Globus pallidus (tissue), 1 donor: ENCODE measurements at regions not wholly inside any gene's neighbourhood (a gene's known extent, or its start where the extent isn't known, plus 50 kb on each side); places are given as distances from the start of the nearest gene placed in this dataset.

Source experiments
- DNase-seq: peaks from one replicate; pipeline ENCODE4 v3.0.0-alpha.2; 2015; ENCODE audit warnings: low spot score

DNA sequence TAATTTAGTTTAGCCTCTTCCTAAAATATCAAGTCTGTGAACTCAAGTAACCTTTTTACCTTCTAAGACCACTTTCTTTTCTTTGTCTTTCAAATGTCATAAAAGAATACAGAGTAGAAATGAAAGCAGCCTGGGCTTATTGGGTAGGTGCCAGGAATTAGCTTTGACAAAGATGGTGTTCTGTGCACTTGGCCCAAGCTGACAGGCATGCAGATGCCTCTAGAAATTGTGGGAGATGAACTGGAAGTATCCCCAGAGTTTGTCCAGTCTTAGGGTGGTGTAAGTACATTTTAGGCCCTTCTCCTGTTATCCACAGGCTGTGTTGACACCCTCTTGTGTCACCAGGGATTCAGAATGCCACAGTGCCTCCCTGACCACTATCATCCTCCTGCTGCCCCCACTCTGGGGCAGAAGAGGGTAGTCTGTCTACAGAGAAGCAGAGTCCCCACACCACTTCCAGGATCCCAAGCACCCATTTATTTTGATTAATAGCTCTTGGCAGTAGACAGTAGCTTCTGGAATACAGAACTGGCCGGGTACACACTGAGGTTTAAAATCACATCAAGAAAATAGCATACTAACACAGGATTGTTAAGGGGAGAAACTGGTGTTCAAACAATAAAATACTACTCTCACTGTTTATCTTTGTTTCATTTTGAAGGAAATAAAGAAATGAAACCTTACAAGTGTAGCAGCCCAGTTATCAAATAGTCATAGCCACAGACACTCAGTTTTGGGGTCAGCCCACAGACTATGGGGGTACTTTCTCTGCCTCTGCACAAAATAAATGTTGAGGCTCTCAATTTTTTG lies 343.2 kb downstream of the KCNRG start:
- DNase-seq, result peak; percentile 52

- no peak for DNase-seq
These were observed 343.8 kb downstream of the KCNRG start for GRCh38 chr13:50359041-50359367.

- DNase-seq, result no peak
These were observed 344.5 kb downstream of the KCNRG start for GRCh38 chr13:50359779-50360178.

DNA sequence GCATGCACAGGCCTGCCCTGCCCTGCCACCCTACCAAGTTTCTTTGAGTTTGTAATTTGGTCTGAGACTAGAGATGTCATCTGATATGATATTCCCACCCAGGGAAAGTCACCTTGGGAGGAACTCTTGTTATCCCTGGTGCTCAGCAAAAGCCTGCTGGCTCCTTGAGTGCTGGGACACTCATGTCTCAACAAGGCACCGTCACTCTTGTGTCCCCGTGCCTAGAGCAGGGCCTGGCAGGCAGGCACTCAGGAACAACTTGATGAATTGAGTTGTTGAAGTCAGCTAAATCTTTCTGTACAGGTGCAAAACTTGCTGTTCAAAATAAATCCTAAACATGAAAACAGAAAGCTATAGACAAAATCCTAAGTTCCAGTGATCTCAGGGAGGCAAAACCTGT lies 345.4 kb downstream of the KCNRG start:
- DNase-seq, result no peak

DNA sequence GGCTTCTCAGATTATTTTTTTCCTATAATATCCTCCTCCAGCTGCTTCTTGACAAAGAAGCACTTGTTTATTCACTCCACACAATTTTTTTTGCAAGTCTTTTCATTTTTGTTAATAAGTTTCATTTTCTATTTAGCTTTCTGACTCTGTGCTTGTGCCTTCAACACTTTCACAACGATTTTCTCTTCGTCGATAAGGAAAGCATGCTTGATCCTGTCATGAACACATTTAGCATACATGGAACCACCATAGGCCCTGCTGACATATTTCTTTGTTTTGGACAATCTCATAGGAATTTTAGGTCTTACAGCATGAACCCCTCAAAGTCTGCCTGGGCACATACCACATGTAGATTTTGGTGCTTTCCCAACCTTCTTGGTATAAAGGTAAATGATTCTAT lies 346.0 kb downstream of the KCNRG start:
- no peak for DNase-seq

DNA sequence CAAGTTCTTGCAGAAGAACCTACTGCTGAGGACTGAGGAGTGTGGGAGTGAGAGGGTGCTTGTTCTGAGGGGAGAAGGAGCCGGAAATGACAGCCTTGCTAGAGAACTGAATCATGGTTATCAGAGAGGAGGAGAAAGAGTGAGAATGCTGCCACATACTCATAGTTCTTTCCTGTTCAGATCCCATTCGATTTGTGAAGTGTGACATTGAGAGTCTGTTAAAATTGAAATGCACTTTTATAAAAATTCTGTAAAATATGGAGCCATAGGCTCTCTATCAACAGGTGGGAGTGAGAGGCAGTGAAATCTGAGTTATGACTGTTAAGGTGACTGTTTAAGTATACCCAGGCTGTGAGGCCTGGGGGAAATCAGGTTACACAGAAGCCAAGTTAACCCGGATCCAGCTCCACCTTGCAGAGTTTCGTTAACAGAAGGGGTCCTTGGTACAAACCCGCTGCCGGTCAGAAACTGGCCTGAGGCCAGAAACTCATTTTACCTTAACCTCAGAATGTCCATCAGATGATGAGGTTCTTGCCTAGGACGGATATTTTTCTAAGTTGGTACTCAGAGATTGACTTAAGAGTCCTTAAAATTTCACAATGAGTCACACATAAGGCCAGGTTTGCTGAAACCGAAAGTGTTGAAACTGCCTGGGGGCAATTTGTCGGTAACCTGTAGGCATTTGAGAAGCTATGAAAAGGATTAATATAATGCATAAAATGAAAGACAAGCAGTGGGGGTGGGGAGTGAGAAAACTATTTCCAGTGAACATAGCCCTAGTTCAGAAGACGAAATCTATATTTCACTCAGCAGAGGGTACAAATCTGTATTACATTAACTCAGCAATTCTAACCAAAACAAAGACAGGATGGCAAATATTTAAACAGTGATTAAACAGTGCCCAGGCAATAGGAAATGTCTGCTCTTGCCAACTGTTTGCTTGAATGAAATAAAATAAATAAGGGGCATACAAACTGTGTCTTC lies 350.5 kb downstream of the KCNRG start:
- no peak for DNase-seq

DNA sequence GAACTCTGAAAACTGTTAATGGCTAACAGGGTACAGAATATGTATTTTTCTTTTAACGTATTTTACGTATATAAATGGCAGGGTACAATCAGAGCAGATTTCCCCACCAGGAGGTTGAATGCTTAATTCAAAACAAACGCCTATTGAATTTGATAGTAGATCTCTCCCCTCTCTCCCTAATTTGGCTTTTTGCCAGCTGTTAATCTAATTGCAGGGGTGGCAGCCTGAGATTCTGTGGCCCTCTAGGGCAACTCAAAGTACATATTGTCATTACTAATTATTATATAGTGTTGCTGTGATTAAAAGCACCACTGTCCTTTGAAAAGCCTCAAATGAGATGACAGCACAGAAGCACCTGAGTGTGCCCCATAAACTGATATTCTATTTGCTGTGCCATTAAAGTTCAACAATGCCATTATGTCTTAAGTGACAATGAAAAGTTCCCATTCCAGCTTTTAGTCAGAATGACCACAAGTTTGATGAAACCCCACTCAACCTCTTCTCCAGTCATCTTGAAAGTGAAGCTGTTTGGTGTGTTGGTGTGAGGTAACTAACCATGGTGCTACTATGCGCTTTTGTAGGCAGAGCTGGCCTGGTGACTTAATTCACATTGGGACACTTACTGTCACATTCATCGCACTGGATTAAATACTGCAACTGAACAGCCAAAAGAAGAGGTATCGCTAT lies 351.4 kb downstream of the KCNRG start:
- no peak for DNase-seq

- no peak for DNase-seq
These were observed 354.4 kb downstream of the KCNRG start for GRCh38 chr13:50369646-50370045.

DNA sequence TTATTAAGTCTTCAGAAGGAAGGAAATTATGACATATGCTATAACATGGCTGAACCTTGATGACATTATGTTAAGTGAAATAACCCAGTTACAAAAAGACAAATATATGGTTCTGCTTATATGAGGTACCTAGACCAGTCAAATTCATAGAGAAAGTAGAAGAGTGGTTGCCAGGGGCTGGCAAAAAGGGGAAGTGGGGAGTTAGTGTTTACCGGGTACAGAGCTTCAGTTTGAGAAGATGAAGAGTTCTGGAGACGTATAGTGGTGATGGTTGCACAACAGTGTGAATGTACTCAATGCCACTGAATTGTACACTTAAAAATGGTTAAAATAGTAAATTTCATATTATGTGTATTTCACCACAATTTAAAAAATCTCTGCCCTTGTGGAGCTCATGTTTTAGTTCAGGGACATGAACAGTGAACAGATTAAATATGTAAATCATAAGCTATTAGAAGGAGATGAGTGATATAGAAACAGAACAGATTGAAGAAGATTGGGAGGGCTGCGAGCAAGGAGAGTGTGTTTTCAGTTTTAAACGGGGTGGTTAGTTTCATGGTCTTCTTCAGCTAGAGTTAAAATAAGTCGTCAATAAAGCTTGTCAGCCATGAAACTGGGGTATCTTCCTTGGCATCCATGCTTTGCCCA lies 355.2 kb downstream of the KCNRG start:
- DNase-seq, result peak; percentile 29

DNA sequence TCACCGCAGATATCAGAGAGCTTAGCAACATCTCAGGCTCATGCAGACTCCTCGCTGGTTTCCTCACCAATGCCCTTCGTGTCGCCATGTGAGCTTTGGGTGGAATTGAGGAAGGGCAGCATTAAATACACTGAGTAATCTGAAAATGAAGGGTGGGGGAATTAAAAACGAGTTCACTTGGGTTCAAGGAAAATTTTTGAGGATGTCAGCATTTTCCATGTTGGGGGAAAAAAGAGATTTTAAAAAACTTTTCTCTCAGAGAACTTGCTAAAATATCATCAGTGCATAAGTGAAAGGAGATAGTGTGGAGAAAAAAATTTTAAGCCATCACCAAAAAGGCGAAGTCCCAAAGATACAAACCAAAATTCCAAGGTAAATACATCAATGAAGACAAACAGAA lies 359.3 kb downstream of the KCNRG start:
- DNase-seq, result no peak

GRCh38 chr13:50375792-50376191 lies 360.5 kb downstream of the KCNRG start:
- DNase-seq, result no peak

GRCh38 chr13:50376895-50377575 lies 361.8 kb downstream of the KCNRG start:
- DNase-seq, result peak; percentile 26

DNA sequence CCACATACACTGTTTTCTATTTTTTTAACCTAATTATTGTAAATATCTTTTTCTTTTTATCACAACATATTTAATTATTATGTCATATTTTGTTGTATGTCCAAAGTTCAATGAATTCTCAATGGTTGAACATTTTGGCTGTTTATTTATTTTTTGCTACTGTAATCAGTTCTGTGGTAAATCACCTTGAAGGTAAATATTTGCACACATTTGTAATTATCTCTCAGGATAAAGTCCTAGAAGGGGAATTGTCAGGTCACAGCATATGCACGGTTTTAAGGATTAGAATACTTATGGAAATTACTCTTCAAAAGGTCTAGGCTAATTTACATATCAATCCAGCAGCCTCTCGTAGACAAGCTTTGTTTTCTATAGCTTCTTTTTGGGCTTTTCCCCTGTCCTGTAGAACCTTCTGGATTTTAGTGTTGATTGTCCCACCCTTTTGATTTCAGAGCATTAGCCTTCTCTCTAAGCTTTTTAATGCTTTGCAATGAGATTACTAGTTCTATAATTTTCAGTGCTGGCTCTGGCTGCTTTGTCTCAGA lies 362.6 kb downstream of the KCNRG start:
- DNase-seq, result no peak

GRCh38 chr13:50378509-50379044 lies 363.3 kb downstream of the KCNRG start:
- no peak for DNase-seq

DNA sequence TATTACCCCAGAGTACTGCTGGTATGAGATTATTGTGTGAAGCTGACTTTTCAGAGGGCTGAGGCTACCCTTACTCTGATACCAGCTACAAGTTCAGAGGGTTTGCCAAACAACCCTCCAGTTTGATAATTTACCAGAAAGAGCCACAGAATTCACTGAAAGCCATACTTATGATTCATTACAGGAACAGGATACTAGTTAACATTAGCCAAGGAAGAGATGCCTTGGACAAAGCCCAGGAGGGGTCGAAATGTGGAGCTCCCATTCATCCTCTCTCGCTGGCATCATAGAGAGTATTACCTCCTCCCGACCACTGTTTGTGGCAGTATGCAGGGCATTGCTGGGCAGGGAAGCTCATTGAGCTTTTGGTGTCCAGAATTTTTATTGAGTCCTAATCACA lies 364.3 kb downstream of the KCNRG start:
- DNase-seq, result no peak

DNA sequence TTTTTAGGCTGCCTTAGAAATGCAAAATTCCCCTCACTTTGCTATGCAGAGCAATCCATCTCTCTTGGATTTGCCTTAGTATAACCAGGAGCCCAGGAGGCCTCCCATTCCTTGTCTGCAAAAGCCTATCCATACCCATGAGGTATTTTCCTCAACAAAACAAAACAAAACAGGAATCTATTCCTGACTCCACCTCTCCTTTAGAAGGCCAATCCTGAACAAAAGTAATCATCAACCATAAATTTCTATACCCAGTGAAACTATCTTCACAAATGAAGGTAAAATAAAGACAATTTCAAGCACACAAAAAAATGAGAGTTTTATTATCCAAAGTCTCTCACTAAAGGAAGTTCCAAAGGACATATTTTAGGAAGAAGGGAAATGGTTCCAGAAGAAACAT lies 365.7 kb downstream of the KCNRG start:
- DNase-seq, result no peak

DNA sequence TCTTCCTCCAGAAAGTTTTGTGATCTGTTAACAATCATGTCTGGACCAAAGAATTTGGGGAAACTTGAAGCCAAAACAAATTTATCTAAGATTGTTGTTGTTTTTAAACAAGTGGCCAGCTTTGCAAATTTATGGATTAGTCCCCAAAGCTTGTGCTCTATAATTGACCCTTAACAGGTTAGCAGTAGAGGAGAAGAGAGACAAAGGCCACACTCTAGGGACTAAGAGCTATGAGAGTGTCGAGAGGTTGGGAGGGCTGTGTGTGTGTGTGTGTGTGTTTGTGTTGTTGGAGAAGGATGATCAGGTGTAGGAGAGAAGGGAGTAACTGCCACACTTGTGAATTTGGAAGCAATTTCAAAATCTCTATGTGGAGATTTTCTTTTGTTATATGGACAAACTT lies 367.3 kb downstream of the KCNRG start:
- DNase-seq, result no peak

DNA sequence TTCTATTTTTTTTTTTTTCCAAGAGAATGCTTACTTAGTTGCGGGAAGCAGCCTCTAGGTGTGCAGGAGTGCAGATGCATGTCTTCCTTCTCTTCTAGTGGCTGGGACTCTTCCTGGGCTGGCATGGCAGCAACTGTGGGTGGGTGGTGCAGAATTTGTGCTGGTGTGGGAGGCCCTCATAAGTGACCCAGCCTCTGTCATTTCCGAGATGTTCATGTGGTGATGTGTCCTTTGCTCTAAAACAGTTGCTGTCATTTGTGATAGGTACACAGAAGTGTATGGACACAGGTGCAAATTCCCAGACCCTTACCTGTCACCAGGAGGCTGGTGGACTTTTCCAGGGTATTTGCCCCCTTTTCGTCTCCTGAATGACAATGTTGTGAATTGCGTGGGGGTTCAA lies 367.7 kb downstream of the KCNRG start:
- no peak for DNase-seq

- no peak for DNase-seq
These were observed 369.5 kb downstream of the KCNRG start for GRCh38 chr13:50384724-50385123.

GRCh38 chr13:50386541-50387050 lies 371.4 kb downstream of the KCNRG start:
- DNase-seq, result peak; percentile 57
